LNCaP clone FGC (cell line): ENCODE measurements at regions not wholly inside any gene's neighbourhood (a gene's known extent, or its start where the extent isn't known, plus 50 kb on each side); places are given as distances from the start of the nearest gene placed in this dataset.

Experiments used
- DNase-seq: peaks from one replicate; pipeline ENCODE4 v3.0.0-alpha.2; 2011; ENCODE audit warnings: low read depth
- H3K4me3 ChIP-seq: 2 replicates; pipeline ENCODE4 v1.5.1; 2011; ENCODE audit warnings: mild to moderate bottlenecking, low read depth, low read length, control low read depth
- TF ChIP-seq, protein P1 (sequence below): IDR thresholded peaks from 2 replicates; pipeline ENCODE4 v1.5.1; 2012; ENCODE audit warnings: mild to moderate bottlenecking; ENCODE audit not compliant: control insufficient read depth, insufficient read depth; ENCODE audit errors: extremely low read depth

DNA sequence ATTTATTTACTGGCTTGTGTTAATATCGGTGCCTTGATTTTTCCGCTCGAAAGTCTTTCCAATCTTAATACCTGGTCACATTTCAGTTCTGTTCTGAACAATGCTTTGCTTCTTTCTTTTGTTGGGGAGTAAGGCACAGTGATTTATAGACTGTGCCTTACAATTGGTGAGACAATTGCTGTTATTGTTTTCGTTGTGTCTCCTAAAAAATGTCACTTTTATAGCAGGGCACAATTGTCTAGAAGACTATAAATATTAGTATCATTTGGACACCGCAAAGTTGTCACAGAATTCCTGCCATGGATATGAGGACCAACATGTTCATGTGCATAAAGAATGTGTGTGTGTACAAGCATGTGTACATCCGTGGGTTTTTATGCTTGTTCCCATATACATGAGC lies 231.9 kb downstream of the INSIG2 start:
- TF ChIP-seq, protein P1, sequence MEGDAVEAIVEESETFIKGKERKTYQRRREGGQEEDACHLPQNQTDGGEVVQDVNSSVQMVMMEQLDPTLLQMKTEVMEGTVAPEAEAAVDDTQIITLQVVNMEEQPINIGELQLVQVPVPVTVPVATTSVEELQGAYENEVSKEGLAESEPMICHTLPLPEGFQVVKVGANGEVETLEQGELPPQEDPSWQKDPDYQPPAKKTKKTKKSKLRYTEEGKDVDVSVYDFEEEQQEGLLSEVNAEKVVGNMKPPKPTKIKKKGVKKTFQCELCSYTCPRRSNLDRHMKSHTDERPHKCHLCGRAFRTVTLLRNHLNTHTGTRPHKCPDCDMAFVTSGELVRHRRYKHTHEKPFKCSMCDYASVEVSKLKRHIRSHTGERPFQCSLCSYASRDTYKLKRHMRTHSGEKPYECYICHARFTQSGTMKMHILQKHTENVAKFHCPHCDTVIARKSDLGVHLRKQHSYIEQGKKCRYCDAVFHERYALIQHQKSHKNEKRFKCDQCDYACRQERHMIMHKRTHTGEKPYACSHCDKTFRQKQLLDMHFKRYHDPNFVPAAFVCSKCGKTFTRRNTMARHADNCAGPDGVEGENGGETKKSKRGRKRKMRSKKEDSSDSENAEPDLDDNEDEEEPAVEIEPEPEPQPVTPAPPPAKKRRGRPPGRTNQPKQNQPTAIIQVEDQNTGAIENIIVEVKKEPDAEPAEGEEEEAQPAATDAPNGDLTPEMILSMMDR = no peak
- H3K4me3 ChIP-seq = no peak overlapping the region
- no peak for DNase-seq

DNA sequence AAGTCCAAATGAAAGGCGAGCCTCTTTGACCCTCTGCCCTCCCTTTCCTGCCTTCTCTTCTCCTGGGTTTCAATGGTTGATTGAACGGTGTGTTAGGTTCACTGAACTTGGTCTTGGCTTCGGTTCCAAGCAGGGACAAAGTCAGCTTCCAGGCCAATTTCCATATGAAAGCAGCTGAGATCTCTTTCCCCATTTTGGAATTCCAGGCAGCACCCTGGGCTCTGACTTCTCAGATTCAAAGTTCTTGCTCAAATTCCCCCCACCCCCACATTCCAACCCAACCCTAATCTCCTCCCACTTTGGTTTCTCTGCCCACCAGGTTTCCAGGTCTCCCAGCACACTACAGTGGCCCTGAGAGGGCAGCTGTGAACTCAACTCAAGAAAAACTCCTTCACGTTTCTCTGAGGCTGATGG lies 231.0 kb downstream of the INSIG2 start:
- H3K4me3 ChIP-seq = no peak overlapping the region
- DNase-seq = no peak
- TF ChIP-seq, protein P1 = no peak

DNA sequence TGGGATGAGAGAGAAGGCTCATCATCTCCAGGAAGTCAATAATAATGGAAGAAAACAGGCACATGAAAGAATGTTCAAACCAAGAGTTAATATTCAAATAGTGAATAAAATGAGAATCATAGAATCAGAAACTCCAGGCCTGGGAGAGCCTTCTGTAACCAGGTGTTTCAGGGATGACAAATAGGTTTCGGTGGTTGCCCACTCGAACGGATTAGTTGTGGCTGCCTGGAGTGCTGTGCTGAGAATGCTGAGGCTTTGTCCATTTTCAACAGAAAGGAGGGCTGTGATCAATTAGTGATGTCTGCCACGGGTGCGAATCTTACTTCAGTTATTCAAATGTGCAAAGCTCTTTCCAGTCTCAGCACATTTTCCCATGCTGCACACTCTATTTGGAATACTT lies 227.3 kb downstream of the INSIG2 start:
- no peak for DNase-seq
- TF ChIP-seq, protein P1 = no peak
- no peak overlapping the region for H3K4me3 ChIP-seq

GRCh38 chr2:118312969-118313756 lies 224.9 kb downstream of the INSIG2 start:
- H3K4me3 ChIP-seq = no peak overlapping the region
- no peak for DNase-seq
- TF ChIP-seq, protein P1 = no peak

DNA sequence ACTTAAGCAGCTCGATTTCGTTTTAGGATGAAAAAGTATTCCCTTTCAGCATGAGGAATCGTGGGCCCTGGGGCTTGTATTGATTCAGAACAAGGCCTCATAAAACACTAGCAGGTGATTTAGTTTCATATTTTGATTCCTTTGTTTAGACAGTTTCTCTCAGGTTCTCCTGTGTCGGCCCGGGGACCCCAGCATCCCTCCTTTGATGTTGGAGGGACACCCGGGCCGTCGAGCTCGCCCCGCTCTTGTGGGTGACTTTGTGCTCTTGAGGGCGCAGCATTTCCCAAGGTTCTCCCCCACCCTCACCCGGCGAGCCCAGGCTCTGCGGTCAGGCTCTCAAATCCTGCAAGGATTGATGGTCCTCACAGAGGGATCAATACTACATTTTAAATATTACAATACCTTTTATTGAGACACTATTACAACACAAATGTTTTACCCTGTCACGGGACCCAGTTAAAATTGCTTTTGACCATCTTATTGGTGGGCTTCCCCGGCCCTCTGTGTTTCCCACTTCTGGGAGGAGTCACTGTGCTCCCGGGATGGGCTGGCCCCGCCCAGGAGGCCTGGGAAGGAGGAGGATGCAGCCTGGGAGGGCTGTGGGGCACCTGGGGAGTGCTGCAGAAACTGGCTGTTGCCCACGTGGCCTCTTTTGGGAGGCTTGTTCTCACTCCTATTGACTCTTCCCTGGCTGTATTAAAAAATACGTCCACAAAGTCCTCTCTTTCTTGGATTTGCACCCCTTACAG lies 222.6 kb downstream of the INSIG2 start:
- TF ChIP-seq, protein P1 = no peak
- H3K4me3 ChIP-seq = no peak overlapping the region
- no peak for DNase-seq

GRCh38 chr2:118309946-118310680 lies 221.8 kb downstream of the INSIG2 start:
- no peak overlapping the region for H3K4me3 ChIP-seq
- no peak for DNase-seq
- TF ChIP-seq, protein P1 = no peak
